Islet of Langerhans (tissue), 1 donor: ENCODE measurements at regions not wholly inside any gene's neighbourhood (a gene's known extent, or its start where the extent isn't known, plus 50 kb on each side); places are given as distances from the start of the nearest gene placed in this dataset.

Source experiments
- FAIRE-seq: peaks from one replicate; lab custom pipeline; 2011; peaks lifted over from hg19 to GRCh38; lab: Jason Lieb, UNC

GRCh38 chr3:178367817-178368617 is 168.2 kb upstream of the KCNMB2 start:
- FAIRE-seq = no peak

- FAIRE-seq = no peak
Observed at GRCh38 chr3:178369006-178369405, 167.2 kb upstream of the KCNMB2 start.

- no peak for FAIRE-seq
Observed at GRCh38 chr3:178369811-178370210, 166.4 kb upstream of the KCNMB2 start.

- FAIRE-seq = no peak
Observed at GRCh38 chr3:178370387-178370786, 165.8 kb upstream of the KCNMB2 start.

GRCh38 chr3:178381555-178381954 is 154.7 kb upstream of the KCNMB2 start:
- no peak for FAIRE-seq

GRCh38 chr3:178381971-178382448 is 154.2 kb upstream of the KCNMB2 start:
- no peak for FAIRE-seq

- no peak for FAIRE-seq
Observed at GRCh38 chr3:178382449-178383061, 153.7 kb upstream of the KCNMB2 start.

- FAIRE-seq = no peak
Observed at GRCh38 chr3:178384321-178385230, 151.7 kb upstream of the KCNMB2 start.

- FAIRE-seq = peak; percentile 99
Observed at GRCh38 chr3:178385280-178385952, 150.8 kb upstream of the KCNMB2 start.

GRCh38 chr3:178386401-178386800 is 149.8 kb upstream of the KCNMB2 start:
- FAIRE-seq = no peak

GRCh38 chr3:178386880-178387279 is 149.4 kb upstream of the KCNMB2 start:
- FAIRE-seq = no peak

GRCh38 chr3:178388473-178388872 is 147.8 kb upstream of the KCNMB2 start:
- FAIRE-seq = no peak

GRCh38 chr3:178389258-178389657 is 147.0 kb upstream of the KCNMB2 start:
- no peak for FAIRE-seq

- FAIRE-seq = peak; percentile 93
Observed at GRCh38 chr3:178392511-178392926, 143.7 kb upstream of the KCNMB2 start.

GRCh38 chr3:178393146-178393545 is 143.1 kb upstream of the KCNMB2 start:
- FAIRE-seq = no peak

- no peak for FAIRE-seq
Observed at GRCh38 chr3:178393824-178394223, 142.4 kb upstream of the KCNMB2 start.

- no peak for FAIRE-seq
Observed at GRCh38 chr3:178396318-178396717, 139.9 kb upstream of the KCNMB2 start.

- FAIRE-seq = no peak
Observed at GRCh38 chr3:178397202-178397601, 139.0 kb upstream of the KCNMB2 start.

- no peak for FAIRE-seq
Observed at GRCh38 chr3:178397836-178398235, 138.4 kb upstream of the KCNMB2 start.

- FAIRE-seq = no peak
Observed at GRCh38 chr3:178404961-178405360, 131.3 kb upstream of the KCNMB2 start.

GRCh38 chr3:178405531-178405930 is 130.7 kb upstream of the KCNMB2 start:
- no peak for FAIRE-seq

- no peak for FAIRE-seq
Observed at GRCh38 chr3:178406206-178406605, 130.0 kb upstream of the KCNMB2 start.
